K562 (cell line): ENCODE measurements at regions not wholly inside any gene's neighbourhood (a gene's known extent, or its start where the extent isn't known, plus 50 kb on each side); places are given as distances from the start of the nearest gene placed in this dataset.

Experiments
- ATF2 ChIP-seq: sonication (generic); formaldehyde crosslinking; IDR thresholded peaks from 2 replicates; pipeline ENCODE4 v1.8.1; 2022; ENCODE audit warnings: missing genetic modification reagents
- EZH2 ChIP-seq: IDR thresholded peaks from 2 replicates; pipeline ENCODE4 v1.6.1; 2012; ENCODE audit warnings: low read depth, mild to moderate bottlenecking, inconsistent platforms, low read length, borderline replicate concordance
- HDGF ChIP-seq: fragments of 450-650 bp; IDR thresholded peaks from 2 replicates; pipeline ENCODE4 v1.6.1; 2016
- NR2C2 ChIP-seq, 2 experiments: fragments of 200-800 bp in 1 of 2; sonication (Bioruptor generic) in 1 of 2; sonication (generic) in 1 of 2; formaldehyde crosslinking in 1 of 2; IDR thresholded peaks; 2 replicates each; pipeline versions ENCODE4 v1.6.1 to v1.8.0; 2016 to 2022; ENCODE audit warnings: mild to moderate bottlenecking in 1 of 2, missing compliant biosample characterization in 1 of 2, missing genetic modification characterization in 1 of 2, missing genetic modification reagents in 1 of 2
- SMAD3 ChIP-seq: fragments of 450-650 bp; formaldehyde crosslinking; conservative IDR thresholded peaks from 2 replicates; pipeline ENCODE4 v1.4.0; 2020; ENCODE audit warnings: mild to moderate bottlenecking
- STAT5A ChIP-seq: IDR thresholded peaks from 2 replicates; pipeline ENCODE4 v1.6.1; 2012; ENCODE audit warnings: low read length, inconsistent platforms, borderline replicate concordance
- TAF1 ChIP-seq: IDR thresholded peaks from 2 replicates; pipeline ENCODE4 v1.6.1; 2011; ENCODE audit warnings: mild to moderate bottlenecking, low read length, moderate library complexity; ENCODE audit not compliant: insufficient read depth, control insufficient read depth, severe bottlenecking; ENCODE audit errors: extremely low read depth
- ZBTB49 ChIP-seq: sonication (generic); formaldehyde crosslinking; IDR thresholded peaks from 2 replicates; pipeline ENCODE4 v1.8.0; 2022; ENCODE audit warnings: missing genetic modification reagents, mild to moderate bottlenecking, borderline replicate concordance
- ZNF175 ChIP-seq: fragments of 200-800 bp; sonication (Bioruptor generic); IDR thresholded peaks from 2 replicates; pipeline ENCODE4 v1.6.1; 2016; ENCODE audit warnings: low read depth, mild to moderate bottlenecking, missing genetic modification characterization, missing compliant biosample characterization

- TF ChIP-seq ZBTB49 (CRISPR knock-in tag) (no peak), SMAD3 (no peak), NR2C2 (CRISPR knock-in tag; IDR thresholded peaks at IDR 0.05) (no peak), NR2C2 (tag; IDR thresholded peaks at IDR 0.05) (no peak), STAT5A (no peak), TAF1 (no peak), HDGF (no peak), EZH2 (no peak), ATF2 (CRISPR knock-in tag) (no peak), ZNF175 (CRISPR knock-in tag) (no peak)
These were observed 111.8 kb downstream of the OAT start (continued) for GRCh38 chr10:124306922-124307371.
